HG03025 (cell line): ENCODE measurements at regions not wholly inside any gene's neighbourhood (a gene's known extent, or its start where the extent isn't known, plus 50 kb on each side); places are given as distances from the start of the nearest gene placed in this dataset.

ENCODE experiments used
- ATAC-seq: cut with Tn5 transposase; IDR thresholded peaks from one replicate; pipeline ENCODE4 v1.9.1; 2021; ENCODE audit warnings: mild to moderate bottlenecking, moderate library complexity; ENCODE audit not compliant: unreplicated experiment, low FRiP score

GRCh38 chr3:168216851-168217250 lies 121.1 kb upstream of the GOLIM4 start:
- no peak for ATAC-seq

GRCh38 chr3:168213920-168214319 lies 118.2 kb upstream of the GOLIM4 start:
- ATAC-seq = peak; percentile 81

GRCh38 chr3:168212664-168213285 lies 117.1 kb upstream of the GOLIM4 start:
- no peak for ATAC-seq

DNA sequence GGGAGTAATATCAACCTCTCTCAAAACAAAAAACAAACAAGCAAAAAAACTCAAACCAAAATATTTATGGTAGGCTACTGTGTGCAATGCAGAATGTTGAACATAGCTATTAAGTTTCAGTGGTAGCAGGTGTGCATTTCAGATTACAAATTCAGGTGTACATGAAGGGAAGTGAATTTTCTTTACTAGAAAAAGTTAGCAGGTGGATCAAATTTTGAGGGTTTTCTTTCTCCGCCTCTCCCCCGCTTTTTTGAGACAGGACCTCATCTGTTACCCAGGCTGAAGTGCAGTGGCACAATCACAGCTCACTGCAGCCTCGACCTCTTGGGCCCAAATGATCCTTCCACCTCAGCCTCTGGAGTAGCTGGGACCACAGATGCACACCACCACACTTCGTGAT lies 109.7 kb upstream of the GOLIM4 start:
- no peak for ATAC-seq

DNA sequence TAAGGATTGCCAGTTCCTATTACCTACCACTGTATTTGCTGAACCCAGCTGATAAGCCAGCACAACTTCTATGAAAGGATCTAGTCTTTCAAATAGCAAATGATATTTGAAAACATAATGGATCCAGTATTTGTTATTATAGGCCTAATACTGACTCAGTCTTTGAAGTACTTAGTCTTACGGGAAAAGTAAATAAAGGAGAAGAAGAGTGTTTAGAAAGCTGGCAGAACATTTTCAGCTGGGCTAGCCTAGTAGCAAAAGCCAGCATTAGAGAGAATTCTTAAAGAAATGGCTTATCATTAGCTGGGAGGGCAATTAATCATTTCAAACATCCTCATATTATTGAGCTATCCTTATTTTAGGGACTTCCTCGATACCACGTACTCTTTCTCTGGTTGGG lies 101.4 kb upstream of the GOLIM4 start:
- no peak for ATAC-seq

DNA sequence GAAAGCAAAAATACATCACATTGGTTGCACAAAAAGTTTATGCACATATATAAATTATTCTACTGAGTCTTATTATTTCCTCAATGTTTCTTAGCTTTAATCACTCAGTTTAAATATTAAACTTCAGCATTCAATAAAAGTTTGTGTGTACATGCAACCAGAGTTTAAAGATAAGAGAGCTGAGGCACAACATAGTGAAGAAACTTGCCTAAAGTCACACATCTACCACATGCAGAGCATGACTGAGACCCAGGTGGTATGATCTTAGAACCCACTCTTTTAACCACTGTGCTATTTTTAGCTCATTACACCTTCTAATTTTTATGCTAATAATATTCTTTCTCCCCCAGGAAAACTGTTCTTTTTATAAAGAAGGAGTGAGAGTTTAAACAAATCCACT lies 96.1 kb upstream of the GOLIM4 start:
- no peak for ATAC-seq

DNA sequence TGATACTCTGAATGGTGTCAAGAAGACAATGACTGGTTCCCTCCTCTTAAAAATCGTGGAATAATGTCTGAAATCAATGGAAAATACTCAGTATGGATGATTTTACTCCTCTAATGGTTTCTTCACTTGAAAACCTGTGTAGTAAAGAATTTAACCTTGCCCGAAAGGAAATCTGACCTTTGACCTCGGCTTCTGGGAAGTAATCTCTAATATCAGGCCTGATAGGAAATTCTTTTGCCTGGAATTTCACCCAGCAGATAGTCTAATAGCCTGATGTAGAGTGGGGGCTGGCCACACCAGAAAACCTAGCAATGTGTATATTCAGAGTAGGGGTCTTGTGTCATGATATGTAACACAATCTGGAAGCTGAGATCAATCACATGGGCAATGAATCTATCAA lies 91.5 kb upstream of the GOLIM4 start:
- no peak for ATAC-seq

DNA sequence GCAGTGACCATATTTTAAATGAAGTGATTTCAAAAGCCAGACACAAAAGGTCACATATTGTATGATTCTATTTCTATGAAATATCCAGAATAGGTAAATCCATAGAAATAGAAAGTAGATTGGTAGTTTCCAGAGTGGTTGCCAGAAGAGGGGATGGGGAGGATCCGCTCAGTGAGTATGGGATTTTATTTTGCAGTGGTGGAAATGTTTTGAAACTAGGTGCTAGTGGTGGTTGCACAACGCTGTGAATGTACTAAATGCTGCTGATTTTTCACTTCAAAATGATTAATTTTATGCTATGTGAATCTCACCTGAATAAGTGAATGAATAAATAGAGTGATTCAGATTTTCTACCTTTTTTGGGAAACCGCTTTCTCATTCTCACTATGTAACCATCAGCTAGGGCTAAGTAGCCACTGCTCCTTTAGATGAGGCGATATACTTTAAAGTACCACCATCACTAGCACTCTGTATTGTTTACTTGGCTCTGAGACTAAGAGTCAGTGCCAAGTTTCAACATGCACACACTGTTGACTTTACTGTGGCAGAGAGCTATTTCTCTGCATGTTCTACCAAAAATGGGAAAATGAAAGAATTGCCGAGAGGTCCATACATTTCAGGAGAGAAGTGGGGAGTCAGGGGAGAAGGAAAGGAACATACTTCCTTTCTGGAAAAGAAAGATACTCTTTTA lies 90.7 kb upstream of the GOLIM4 start:
- ATAC-seq = no peak

- no peak for ATAC-seq
These were observed 88.0 kb upstream of the GOLIM4 start for GRCh38 chr3:168183774-168184173.

DNA sequence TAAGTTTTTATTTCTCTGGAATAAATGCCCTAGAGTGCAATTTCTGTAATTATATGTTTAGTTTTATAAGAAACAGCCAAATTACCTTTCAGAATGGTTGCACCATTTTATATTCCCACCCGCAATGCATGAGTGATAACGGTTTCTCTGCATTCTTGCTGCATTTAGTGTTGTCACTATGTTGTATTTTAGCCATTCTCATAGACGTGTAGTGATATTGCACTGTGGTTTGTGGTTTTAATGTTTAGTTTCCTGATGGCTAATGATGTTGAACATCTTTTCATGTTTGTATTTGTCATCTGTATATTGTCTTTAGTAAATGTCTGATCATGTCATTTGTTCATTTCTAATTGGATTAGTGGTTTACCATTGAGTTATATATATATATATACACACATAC lies 73.0 kb upstream of the GOLIM4 start:
- no peak for ATAC-seq

DNA sequence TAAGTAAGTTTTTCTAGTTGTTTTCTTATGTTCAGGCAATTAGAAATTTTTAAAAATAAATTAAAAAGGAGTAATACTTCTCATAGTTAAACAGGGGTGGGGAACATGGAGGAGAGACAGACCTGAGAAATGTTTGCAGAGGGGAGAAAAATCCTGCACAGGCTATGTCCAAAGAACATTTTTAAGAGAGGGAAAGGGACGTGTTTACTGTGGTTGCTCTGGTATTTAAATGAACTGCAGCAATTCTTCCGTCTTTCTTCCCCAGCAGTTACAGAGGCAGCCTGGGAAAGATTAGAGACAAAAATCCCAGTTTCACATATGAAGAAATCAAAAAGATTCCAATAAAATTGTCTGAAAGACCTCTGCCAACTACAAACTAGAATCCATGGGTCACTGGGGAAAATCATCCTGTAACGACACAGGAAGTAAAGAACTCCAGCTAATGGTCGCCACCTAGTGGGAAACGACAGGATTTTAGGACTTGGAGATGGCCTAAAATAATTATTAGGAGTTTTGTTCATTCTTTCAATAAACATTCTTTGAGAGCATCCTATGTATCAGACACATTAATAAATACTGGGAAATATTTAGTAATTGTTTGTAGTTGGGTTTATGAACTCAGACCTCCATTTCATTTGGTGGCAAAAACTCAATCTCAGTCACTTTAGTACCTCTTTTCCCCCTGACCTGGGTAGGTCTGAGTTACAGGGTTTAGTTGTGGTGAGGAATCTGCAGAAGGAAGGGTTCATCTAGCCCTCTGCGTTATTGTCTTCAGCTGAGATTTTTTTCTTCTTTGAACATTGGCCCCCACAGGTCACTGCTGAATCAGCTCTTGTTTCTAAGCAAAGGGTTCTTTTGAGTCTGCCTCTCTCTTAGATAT lies 69.9 kb upstream of the GOLIM4 start:
- peak; percentile 79 for ATAC-seq

- ATAC-seq = no peak
These were observed 66.4 kb upstream of the GOLIM4 start for GRCh38 chr3:168162172-168162571.

DNA sequence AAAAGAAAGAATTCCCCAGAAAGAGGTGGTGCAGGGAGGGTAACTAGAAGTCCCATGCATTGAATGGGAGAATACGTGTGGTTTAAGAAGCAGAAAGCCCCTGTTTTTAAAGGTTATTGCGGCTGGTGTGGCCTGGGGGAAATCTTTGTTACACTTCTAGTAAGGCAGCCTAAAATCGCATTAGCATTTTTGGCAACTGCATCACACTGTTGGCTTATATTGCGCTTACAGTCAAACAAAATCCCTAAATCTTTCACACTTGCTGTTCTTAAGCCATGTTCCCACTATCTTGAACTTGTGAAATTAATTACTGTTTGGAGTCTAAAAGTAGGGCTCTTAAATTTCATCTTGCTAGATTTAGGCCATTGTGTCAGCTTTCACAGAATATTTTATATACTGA lies 66.0 kb upstream of the GOLIM4 start:
- no peak for ATAC-seq

DNA sequence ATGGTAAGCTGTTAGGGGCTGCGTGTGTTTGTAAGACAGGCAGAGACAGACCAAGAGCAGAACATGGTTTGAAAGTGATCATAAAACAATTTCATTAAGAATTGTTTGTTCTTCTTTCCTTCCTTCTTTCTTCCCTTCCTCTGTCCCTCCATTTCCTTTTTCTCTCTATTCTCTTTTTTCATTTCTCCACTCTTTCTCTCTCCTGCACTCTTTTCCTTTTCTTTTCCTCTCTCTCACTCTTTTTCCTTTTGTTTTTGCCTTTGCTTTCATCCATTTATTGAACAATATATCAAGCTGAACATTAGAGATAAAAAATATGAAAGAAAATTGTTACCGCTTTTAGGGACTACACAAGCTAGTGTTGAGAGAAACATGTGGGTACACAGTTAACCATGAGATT lies 62.2 kb upstream of the GOLIM4 start:
- no peak for ATAC-seq

DNA sequence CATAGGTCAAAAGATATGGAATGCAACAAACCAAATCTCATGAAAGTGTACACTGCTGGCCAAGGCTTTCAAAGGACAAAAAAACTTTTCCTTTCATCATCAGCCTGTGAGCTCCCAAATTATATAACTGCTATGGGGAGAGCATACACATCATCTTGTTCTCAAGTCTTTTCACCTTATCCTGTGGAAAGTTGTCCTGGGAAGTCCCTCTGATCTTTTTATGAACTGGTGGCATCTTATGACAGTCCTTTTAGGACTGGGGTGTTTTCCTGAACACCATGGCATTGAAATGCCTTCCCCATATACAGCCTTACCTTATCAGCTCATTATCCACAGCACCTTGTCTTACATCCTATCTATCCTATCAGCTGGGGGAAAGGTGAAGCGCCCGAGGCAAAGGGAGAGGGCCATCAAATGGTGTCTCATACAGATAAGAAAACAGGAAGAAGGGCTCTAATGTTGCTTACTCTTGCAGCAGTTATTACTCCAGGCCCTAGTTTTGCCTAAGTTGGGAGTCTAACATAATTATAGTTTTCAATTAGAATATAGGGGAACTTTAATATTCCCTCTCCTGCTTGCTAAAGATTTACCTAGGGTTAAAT lies 61.5 kb upstream of the GOLIM4 start:
- ATAC-seq = no peak

- no peak for ATAC-seq
These were observed 60.8 kb upstream of the GOLIM4 start for GRCh38 chr3:168156479-168156878.

DNA sequence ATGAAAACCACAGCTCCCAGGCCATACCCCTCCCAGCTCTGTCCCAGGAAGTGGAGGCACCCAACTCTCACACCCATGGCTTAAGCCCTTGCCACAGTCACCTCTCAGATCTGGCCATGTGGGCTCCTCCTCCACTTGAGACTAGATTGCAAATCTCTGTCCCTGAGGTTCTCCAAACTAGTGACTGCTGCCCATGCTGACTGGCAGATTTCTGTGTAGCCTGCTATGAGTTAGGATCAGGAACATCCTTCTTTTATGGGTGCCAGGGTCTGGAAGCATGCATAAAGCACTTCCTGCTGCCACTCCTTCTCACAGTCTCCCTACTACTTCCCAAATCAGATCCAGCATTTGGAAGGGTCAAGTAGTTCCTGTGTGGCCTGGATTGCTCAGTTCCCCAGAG lies 59.6 kb upstream of the GOLIM4 start:
- no peak for ATAC-seq

DNA sequence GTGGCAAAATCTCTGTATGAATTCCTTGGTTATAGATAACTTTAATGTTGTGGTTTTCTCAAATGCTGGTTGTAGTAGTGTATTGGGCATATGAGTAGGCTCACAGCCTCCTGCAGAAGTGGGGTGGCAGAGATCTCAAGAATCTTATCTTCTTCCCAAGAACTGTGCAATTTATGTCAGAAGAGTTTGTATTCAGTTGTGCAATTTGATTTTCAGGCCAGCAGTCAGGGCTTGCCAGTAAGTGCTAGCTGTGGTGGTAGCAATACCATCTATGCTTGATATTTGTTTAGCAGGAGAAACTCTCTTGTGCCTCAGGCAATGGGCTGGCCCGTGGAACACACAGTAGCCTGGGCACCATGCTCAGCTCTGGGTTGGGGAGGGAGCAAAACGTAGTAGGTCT lies 58.4 kb upstream of the GOLIM4 start:
- no peak for ATAC-seq

GRCh38 chr3:168152149-168152548 lies 56.4 kb upstream of the GOLIM4 start:
- ATAC-seq = no peak
